B cell (primary cell): ENCODE measurements at regions not wholly inside any gene's neighbourhood (a gene's known extent, or its start where the extent isn't known, plus 50 kb on each side); places are given as distances from the start of the nearest gene placed in this dataset.

Experiments
- ATAC-seq: fragments of 200-7000 bp; cut with Tn5 transposase; one replicate; pipeline ENCODE4 v1.10.0; 2021; ENCODE audit warnings: low read depth, mild to moderate bottlenecking, moderate number of reproducible peaks, moderate library complexity
- CTCF ChIA-PET: fragments of 350-600 bp; sonication (Branson Sonifier 250); formaldehyde crosslinking; loops from one replicate; lab custom pipeline; 2021; ENCODE audit warnings: antibody characterized with exemption, inconsistent platforms; lab: Charles Lee
- POLR2A ChIA-PET: fragments of 350-600 bp; sonication (Branson Sonifier 250); formaldehyde crosslinking; loops from one replicate; lab custom pipeline; 2021; ENCODE audit warnings: antibody characterized with exemption; lab: Charles Lee
- DNase-seq: peaks from one replicate; pipeline ENCODE4 v3.0.0; 2013
- H2AFZ ChIP-seq: 2 replicates; pipeline ENCODE4 v1.6.1; 2012; ENCODE audit warnings: mild to moderate bottlenecking, low read depth, low read length; ENCODE audit not compliant: insufficient read depth, poor library complexity, severe bottlenecking
- H3K27ac ChIP-seq, 2 donors: 1 replicate in 1 of 2; 2 replicates in 1 of 2; pipeline ENCODE4 v1.5.1; 2012 to 2013; ENCODE audit warnings: low read length in 2 of 2, mild to moderate bottlenecking in 2 of 2, moderate library complexity in 1 of 2
- H3K27me3 ChIP-seq, 4 experiments: fragments of 200-600 bp in 1 of 4; sonication (generic) in 1 of 4; replicated peaks in 1 of 4; 1 replicate in 2 of 4; 2 replicates in 2 of 4; pipeline versions ENCODE4 v1.6.1 to v1.7.0; 2013 to 2016; ENCODE audit warnings: low read length in 3 of 4, mild to moderate bottlenecking in 2 of 4, mixed read lengths in 1 of 4, moderate library complexity in 1 of 4; ENCODE audit not compliant: insufficient read depth in 4 of 4, control insufficient read depth in 3 of 4; ENCODE audit errors: control extremely low read depth in 1 of 4
- H3K36me3 ChIP-seq, 2 experiments: replicated peaks in 1 of 2; 1 replicate in 1 of 2; 2 replicates in 1 of 2; pipeline versions ENCODE4 v1.6.1 to v1.7.1; 2013; ENCODE audit warnings: low read length in 1 of 2; ENCODE audit not compliant: insufficient read depth in 2 of 2, control insufficient read depth in 1 of 2; ENCODE audit errors: control extremely low read depth in 1 of 2, extremely low read depth in 1 of 2
- H3K4me1 ChIP-seq, 2 donors: fragments of 200-600 bp in 1 of 2; sonication (generic) in 1 of 2; 1 replicate in 1 of 2; 2 replicates in 1 of 2; pipeline versions ENCODE4 v1.5.1 to v1.6.1; 2013 to 2017; ENCODE audit warnings: low read length in 2 of 2; ENCODE audit not compliant: control insufficient read depth in 2 of 2, insufficient read depth in 2 of 2
- H3K4me2 ChIP-seq: replicated peaks from 2 replicates; pipeline ENCODE3; 2012; ENCODE audit warnings: mild to moderate bottlenecking, low read depth, low read length; ENCODE audit not compliant: poor library complexity, severe bottlenecking
- H3K4me3 ChIP-seq, 5 experiments: fragments of 200-600 bp in 1 of 5; sonication (generic) in 1 of 5; 1 replicate in 3 of 5; 2 replicates in 2 of 5; pipeline versions ENCODE4 v1.5.1 to v1.7.0; 2011 to 2016; ENCODE audit warnings: low read length in 4 of 5, mild to moderate bottlenecking in 4 of 5, low read depth in 2 of 5, control low read depth in 1 of 5, moderate library complexity in 1 of 5; ENCODE audit not compliant: insufficient read depth in 1 of 5; ENCODE audit errors: control extremely low read depth in 1 of 5, extremely low read depth in 1 of 5
- H3K79me2 ChIP-seq: fragments of 200-600 bp; sonication (generic); one replicate; pipeline ENCODE4 v1.6.0; 2016; ENCODE audit warnings: low read length; ENCODE audit not compliant: control insufficient read depth, insufficient read depth
- H3K9ac ChIP-seq: fragments of 200-600 bp; sonication (generic); 2 replicates; pipeline ENCODE4 v1.6.1; 2017; ENCODE audit warnings: mild to moderate bottlenecking, low read length, moderate library complexity
- H3K9me3 ChIP-seq, 3 donors: one replicate each; pipeline versions ENCODE4 v1.6.1 to v1.7.1; 2013; ENCODE audit warnings: low read length in 2 of 3; ENCODE audit not compliant: control insufficient read depth in 2 of 3, insufficient read depth in 1 of 3; ENCODE audit errors: control extremely low read depth in 1 of 3
- H4K20me1 ChIP-seq: 2 replicates; pipeline ENCODE4 v1.6.0; 2012; ENCODE audit warnings: mild to moderate bottlenecking, low read length; ENCODE audit not compliant: insufficient read depth, control insufficient read depth, poor library complexity, severe bottlenecking
- H3K27ac Mint-ChIP-seq: one replicate; pipeline ENCODE4 v1.8.0; 2021; ENCODE audit warnings: mixed read lengths
- H3K27me3 Mint-ChIP-seq: one replicate; pipeline ENCODE4 v1.8.0; 2021; ENCODE audit warnings: mixed read lengths
- H3K4me1 Mint-ChIP-seq: one replicate; pipeline ENCODE4 v1.8.0; 2021; ENCODE audit warnings: mixed read lengths
- H3K4me3 Mint-ChIP-seq: one replicate; pipeline ENCODE4 v1.8.0; 2021; ENCODE audit warnings: mixed read lengths
- H3K9me3 Mint-ChIP-seq: one replicate; pipeline ENCODE4 v1.8.0; 2022; ENCODE audit warnings: mixed read lengths; ENCODE audit not compliant: insufficient read depth
- EZH2 ChIP-seq: IDR thresholded peaks from 2 replicates; pipeline ENCODE4 v1.6.1; 2012; ENCODE audit warnings: borderline replicate concordance, low read depth, mild to moderate bottlenecking, moderate library complexity, low read length; ENCODE audit not compliant: insufficient read depth, poor library complexity, severe bottlenecking
- WGBS: methylation state at CpG from one replicate; pipeline ENCODE4 v1.1.5; 2013; ENCODE audit warnings: missing lambda C conversion rate; ENCODE audit not compliant: insufficient coverage; 5-methylcytosine and 5-hydroxymethylcytosine counted together
- intact Hi-C: fragments of 100-400 bp; cut with micrococcal nuclease; formaldehyde crosslinking; loops from one replicate; pipeline ENCODE4 v1.10.0; 2022
- TF ChIP-seq, protein P1 (sequence below): fragments of 200-600 bp; IDR thresholded peaks from one replicate; pipeline ENCODE4 v1.8.0; 2022; ENCODE audit warnings: antibody characterized with exemption, mild to moderate bottlenecking

GRCh38 chr12:28958553-28959195, 190.4 kb upstream of the FAR2 start:
- ATAC-seq: no peak
- no peak overlapping the region for H3K4me2 ChIP-seq

GRCh38 chr12:28961948-28962384, 187.1 kb upstream of the FAR2 start:
- no peak overlapping the region for H2AFZ ChIP-seq
- no peak overlapping the region for H3K27ac Mint-ChIP-seq
- no peaks in the 10 kb centered on the region for H3K9me3 ChIP-seq
- no peaks in the 10 kb centered on the region for H3K4me1 Mint-ChIP-seq
- H3K4me3 Mint-ChIP-seq: no peak overlapping the region
- no peaks in the 10 kb centered on the region for H3K36me3 ChIP-seq
- no peaks in the 10 kb centered on the region for H3K9me3 Mint-ChIP-seq
- no peak overlapping the region for H3K4me2 ChIP-seq
- no peak overlapping the region for H3K27ac ChIP-seq
- intact Hi-C loops: no loop called here
- no peaks in the 10 kb centered on the region for H4K20me1 ChIP-seq
- CTCF ChIA-PET: no interaction called here
- H3K79me2 ChIP-seq: no peaks in the 10 kb centered on the region
- H3K9ac ChIP-seq: no peak overlapping the region
- H3K27me3 Mint-ChIP-seq: no peaks in the 10 kb centered on the region
- H3K4me3 ChIP-seq: no peak overlapping the region
- POLR2A ChIA-PET: no interaction called here
- H3K4me1 ChIP-seq: no peaks in the 10 kb centered on the region
- TF ChIP-seq, protein P1, sequence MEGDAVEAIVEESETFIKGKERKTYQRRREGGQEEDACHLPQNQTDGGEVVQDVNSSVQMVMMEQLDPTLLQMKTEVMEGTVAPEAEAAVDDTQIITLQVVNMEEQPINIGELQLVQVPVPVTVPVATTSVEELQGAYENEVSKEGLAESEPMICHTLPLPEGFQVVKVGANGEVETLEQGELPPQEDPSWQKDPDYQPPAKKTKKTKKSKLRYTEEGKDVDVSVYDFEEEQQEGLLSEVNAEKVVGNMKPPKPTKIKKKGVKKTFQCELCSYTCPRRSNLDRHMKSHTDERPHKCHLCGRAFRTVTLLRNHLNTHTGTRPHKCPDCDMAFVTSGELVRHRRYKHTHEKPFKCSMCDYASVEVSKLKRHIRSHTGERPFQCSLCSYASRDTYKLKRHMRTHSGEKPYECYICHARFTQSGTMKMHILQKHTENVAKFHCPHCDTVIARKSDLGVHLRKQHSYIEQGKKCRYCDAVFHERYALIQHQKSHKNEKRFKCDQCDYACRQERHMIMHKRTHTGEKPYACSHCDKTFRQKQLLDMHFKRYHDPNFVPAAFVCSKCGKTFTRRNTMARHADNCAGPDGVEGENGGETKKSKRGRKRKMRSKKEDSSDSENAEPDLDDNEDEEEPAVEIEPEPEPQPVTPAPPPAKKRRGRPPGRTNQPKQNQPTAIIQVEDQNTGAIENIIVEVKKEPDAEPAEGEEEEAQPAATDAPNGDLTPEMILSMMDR: no peak
- TF ChIP-seq EZH2: no peak
- no peak for ATAC-seq
- no peak for DNase-seq
- no CpG with 5 or more reads among the region's 1 CpG for WGBS
- H3K27me3 ChIP-seq: no peaks in the 10 kb centered on the region

More at GRCh38 chr12:28958553-28959195, 190.4 kb upstream of the FAR2 start:
- H3K4me1 ChIP-seq: no peaks in the 10 kb centered on the region
- CTCF ChIA-PET: no interaction called here
- H3K27ac ChIP-seq: no peak overlapping the region
- H4K20me1 ChIP-seq: no peaks in the 10 kb centered on the region
- no peak overlapping the region for H3K4me3 ChIP-seq
- DNase-seq: no peak
- Mint-ChIP-seq H3K4me1 (no peaks in the 10 kb centered on the region), H3K4me3 (no peak overlapping the region), H3K27me3 (no peaks in the 10 kb centered on the region), H3K9me3 (no peaks in the 10 kb centered on the region), H3K27ac (no peak overlapping the region)
- POLR2A ChIA-PET: no interaction called here
- WGBS: no CpG with 5 or more reads among the region's 2 CpGs
- intact Hi-C loops: no loop called here
- no peak overlapping the region for H3K9ac ChIP-seq
- TF ChIP-seq EZH2: no peak
- TF ChIP-seq, protein P1: no peak
- no peaks in the 10 kb centered on the region for H3K36me3 ChIP-seq
- no peaks in the 10 kb centered on the region for H3K27me3 ChIP-seq
- H3K9me3 ChIP-seq: no peaks in the 10 kb centered on the region
- no peaks in the 10 kb centered on the region for H3K79me2 ChIP-seq
- H2AFZ ChIP-seq: no peak overlapping the region
